Erythroblast (primary cell): ENCODE measurements at regions not wholly inside any gene's neighbourhood (a gene's known extent, or its start where the extent isn't known, plus 50 kb on each side); places are given as distances from the start of the nearest gene placed in this dataset.

ENCODE experiments used
- DNase-seq, 2 experiments: peaks; one replicate each; lab custom pipeline; 2025; lab: John Stamatoyannopoulos, UW
- GATA1 ChIP-seq: IDR thresholded peaks from 2 replicates; pipeline ENCODE4 v1.6.1; 2011; ENCODE audit warnings: low read depth, mild to moderate bottlenecking, control low read depth, low read length, moderate library complexity
- POLR2A ChIP-seq: IDR thresholded peaks from 2 replicates; pipeline ENCODE4 v1.6.1; 2011; ENCODE audit warnings: mild to moderate bottlenecking, low read length

GRCh38 chr10:108791794-108792474 lies 1131.4 kb downstream of the XPNPEP1 start:
- no peak for DNase-seq
- TF ChIP-seq POLR2A = no peak
- TF ChIP-seq GATA1 = no peak

- TF ChIP-seq POLR2A = no peak
- TF ChIP-seq GATA1 = no peak
- no peak for DNase-seq
Measured at GRCh38 chr10:108791030-108791429, 1132.3 kb downstream of the XPNPEP1 start.

GRCh38 chr10:108789919-108790318 lies 1133.4 kb downstream of the XPNPEP1 start:
- TF ChIP-seq GATA1 (no peak), POLR2A (no peak)
- no peak for DNase-seq

DNA sequence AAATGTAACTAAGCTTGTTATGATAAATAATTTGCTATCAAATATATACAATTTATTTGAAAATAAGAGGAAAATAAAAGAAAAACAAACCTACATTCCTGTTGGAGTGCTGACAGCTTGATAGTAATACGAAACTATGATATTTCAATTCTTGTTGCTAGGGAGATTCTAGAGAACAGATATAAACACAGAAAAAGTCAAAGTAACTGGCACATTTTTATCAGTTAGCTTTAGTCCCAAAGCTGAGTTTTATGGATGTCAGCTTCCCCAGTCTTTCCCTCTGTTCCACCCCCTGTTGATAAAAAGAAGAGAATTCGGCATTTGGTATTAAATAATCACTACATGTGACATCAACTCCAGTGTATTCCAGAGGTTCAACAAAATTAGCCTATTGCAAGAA lies 1134.0 kb downstream of the XPNPEP1 start:
- no peak for TF ChIP-seq POLR2A
- no peak for TF ChIP-seq GATA1
- no peak for DNase-seq

DNA sequence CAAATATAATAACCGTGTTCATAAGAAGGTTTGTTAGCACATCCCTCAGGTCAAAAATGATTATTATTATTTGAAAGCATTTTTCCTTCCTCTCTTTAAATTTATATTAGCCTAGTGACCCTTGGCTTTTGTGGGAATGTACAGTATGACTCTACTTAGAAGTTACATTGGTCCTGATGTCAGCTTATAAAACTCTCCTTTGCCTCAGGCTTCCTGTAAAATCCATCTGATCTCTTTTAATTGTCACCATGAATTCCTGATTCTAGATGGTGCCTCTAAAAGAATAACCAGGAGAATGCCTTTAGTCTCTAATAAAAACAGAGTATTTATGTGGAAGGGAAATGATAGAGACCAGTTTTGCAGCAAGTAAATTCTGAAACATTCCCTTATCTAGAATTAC lies 1134.4 kb downstream of the XPNPEP1 start:
- no peak for DNase-seq
- no peak for TF ChIP-seq GATA1
- no peak for TF ChIP-seq POLR2A

DNA sequence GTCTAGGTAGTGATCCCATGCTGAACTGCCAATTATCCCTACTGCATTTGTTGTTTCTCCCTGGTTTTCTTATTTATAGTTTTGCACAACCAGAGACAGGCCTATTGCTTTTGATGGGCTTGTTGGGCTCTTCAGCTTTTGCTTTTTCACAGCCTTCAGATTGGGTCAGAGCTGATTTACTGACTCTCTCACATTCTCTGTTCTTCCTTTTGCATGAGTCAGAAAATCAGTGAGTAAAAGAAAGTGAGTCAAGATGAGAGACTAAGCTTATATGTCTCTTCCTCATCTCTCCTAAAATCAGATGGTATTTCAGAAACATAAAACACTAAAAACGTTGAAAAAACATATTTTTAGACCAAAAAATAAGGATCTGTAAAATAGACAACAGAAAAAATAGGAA lies 1135.4 kb downstream of the XPNPEP1 start:
- no peak for DNase-seq
- no peak for TF ChIP-seq POLR2A
- no peak for TF ChIP-seq GATA1

DNA sequence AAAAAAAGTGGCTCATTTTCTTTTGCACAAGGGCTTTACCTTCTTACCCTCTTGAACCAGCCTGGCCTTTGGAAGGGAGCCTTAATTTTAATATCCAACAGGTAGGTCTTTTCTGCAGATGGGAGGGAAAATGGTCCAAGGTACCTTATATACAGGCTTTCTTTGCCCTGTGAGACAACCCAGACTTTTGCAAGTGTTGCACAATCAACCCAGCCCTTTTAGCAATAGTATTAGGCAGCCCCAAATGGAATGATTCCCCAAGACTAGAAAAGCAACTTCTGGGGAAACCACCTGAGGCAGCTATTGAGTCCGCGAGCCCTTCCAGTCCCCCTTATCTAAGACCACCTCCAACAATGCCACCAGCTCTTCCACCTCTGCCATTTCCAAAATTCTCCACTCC lies 1138.3 kb downstream of the XPNPEP1 start:
- TF ChIP-seq POLR2A = no peak
- TF ChIP-seq GATA1 = no peak
- no peak for DNase-seq

DNA sequence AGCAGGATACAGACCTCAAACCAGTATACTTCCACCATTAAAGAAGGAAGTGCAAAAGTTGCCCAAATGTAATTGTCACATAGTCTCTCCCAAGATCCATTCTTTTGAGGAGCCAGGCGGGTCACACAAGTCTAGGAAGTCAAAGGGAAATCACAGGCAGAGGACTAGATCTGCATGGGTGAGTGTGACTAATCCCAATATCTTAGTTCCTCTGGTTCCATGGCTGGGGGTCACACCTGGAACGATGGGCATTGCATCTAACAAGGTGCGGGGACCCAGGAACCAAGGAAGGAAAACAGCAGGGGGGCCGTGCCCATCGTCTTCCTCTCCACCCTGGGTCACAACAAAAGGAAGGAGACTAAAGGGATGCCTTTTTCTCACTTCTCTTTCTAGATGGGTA lies 1138.8 kb downstream of the XPNPEP1 start:
- no peak for DNase-seq
- TF ChIP-seq POLR2A = no peak
- TF ChIP-seq GATA1 = no peak

- DNase-seq = peak; percentile 69 to 82
- TF ChIP-seq GATA1 (no peak), POLR2A (no peak)
Measured at GRCh38 chr10:108783897-108784296, 1139.4 kb downstream of the XPNPEP1 start.

DNA sequence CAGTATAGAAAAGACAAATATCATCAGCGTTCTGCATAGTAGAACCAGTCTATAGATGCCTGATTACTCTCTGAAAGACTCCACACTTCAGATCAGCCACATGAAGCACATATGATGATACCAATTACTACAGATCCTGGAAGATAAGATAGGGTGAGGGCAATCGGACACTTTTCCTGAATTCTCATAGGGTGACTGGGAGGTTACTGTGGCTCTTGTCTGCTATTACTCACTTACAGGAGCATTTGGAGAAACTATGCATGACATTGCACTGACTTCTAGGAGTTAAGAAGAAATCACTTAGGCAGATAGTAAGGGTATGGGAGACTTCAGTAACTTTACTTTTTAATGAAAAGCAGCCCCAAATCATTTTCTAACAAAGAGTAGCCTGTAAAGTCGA lies 1140.9 kb downstream of the XPNPEP1 start:
- DNase-seq = no peak
- no peak for TF ChIP-seq POLR2A
- TF ChIP-seq GATA1 = no peak

GRCh38 chr10:108779501-108779900 lies 1143.8 kb downstream of the XPNPEP1 start:
- no peak for TF ChIP-seq GATA1
- TF ChIP-seq POLR2A = no peak
- DNase-seq = no peak

DNA sequence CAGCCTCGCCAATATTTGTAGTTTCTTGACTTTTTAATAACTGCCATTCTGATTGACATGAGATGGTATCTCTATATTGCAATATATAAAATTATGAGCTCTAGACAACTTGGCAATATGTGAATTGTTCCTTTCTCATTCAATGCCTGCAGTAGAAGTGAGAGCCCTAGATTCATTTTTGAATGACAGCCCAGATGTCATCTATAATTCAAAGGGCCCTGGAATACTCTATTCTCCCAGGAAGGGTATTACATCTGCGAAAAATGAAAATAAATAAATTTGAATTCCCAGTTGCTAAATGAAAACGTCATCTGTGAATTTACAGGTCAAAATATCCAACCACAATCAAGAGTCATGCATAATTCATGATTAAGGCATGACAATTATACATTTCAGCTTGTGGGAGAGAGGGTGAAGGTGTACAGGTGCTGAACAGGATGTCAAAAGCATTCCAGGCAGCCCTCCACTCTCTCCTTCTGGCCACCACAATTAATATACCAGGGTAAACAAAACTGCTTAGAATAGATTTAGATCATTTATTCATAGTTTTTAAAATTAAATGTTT lies 1147.3 kb downstream of the XPNPEP1 start:
- TF ChIP-seq GATA1 (no peak), POLR2A (no peak)
- no peak for DNase-seq

- no peak for DNase-seq
- TF ChIP-seq POLR2A = no peak
- TF ChIP-seq GATA1 = no peak
Measured at GRCh38 chr10:108771106-108771505, 1152.2 kb downstream of the XPNPEP1 start.

DNA sequence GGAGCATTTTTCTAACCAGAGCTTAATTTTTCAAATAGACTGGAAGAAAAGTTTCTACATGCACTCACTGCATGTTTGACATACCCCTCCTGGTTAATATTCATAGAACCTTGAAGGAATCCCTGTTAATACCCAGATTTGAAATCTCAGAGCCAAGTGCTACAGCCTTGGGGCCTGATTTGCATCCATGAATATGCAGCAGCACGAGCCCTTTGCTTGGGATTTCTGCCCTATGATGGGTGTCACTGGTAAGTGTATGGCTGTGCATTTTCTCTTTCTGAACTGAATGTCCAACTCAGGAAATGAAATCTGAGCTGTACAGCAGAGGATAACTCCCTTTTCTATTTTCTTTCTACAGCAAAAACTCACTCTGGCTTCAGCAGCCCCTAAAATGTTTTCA lies 1157.5 kb downstream of the XPNPEP1 start:
- TF ChIP-seq POLR2A (no peak), GATA1 (no peak)
- DNase-seq = no peak

GRCh38 chr10:108757946-108758345 lies 1165.4 kb downstream of the XPNPEP1 start:
- no peak for DNase-seq
- TF ChIP-seq POLR2A (no peak), GATA1 (no peak)
